Adrenal gland (tissue), 9 donors: ENCODE measurements at regions not wholly inside any gene's neighbourhood (a gene's known extent, or its start where the extent isn't known, plus 50 kb on each side); places are given as distances from the start of the nearest gene placed in this dataset.

Source experiments
- DNase-seq, 7 donors: peaks; one replicate each; pipeline ENCODE4 v3.0.0-alpha.2; 2019 to 2020
- H3K27ac ChIP-seq, 5 donors: fragments of 200-600 bp; sonication (generic) in 4 of 5; 1 replicate in 3 of 5; 2 replicates in 2 of 5; pipeline versions ENCODE4 v1.5.1 to v1.8.0; 2016 to 2020; ENCODE audit warnings: mild to moderate bottlenecking in 1 of 5
- H3K27me3 ChIP-seq: fragments of 200-600 bp; 2 replicates; pipeline ENCODE4 v1.8.0; 2021
- H3K36me3 ChIP-seq, 2 donors: fragments of 200-600 bp; replicated peaks in 1 of 2; 1 replicate in 1 of 2; 2 replicates in 1 of 2; pipeline versions ENCODE4 v1.5.1 to v1.8.0; 2018 to 2022
- H3K4me1 ChIP-seq, 2 donors: fragments of 200-600 bp; replicated peaks in 1 of 2; 1 replicate in 1 of 2; 2 replicates in 1 of 2; pipeline versions ENCODE4 v1.5.1 to v1.8.0; 2018 to 2021
- H3K4me3 ChIP-seq, 4 donors: fragments of 200-600 bp; sonication (generic) in 3 of 4; one replicate each; pipeline ENCODE4 v1.5.1; 2016 to 2018
- H3K9me3 ChIP-seq, 3 donors: fragments of 200-600 bp; sonication (generic) in 1 of 3; replicated peaks in 1 of 3; 1 replicate in 2 of 3; 2 replicates in 1 of 3; pipeline versions ENCODE4 v1.5.1 to v1.8.0; 2016 to 2021
- CTCF ChIP-seq, 6 experiments: fragments of 450-650 bp in 4 of 6; fragments of 200-600 bp in 2 of 6; sonication (generic) in 1 of 6; IDR thresholded peaks; 1 replicate in 5 of 6; 2 replicates in 1 of 6; pipeline versions ENCODE4 v1.5.1 to v1.8.0; 2016 to 2021; ENCODE audit warnings: antibody characterized with exemption in 6 of 6, mild to moderate bottlenecking in 2 of 6, moderate library complexity in 1 of 6
- POLR2A ChIP-seq, 2 donors: fragments of 450-650 bp; IDR thresholded peaks; one replicate each; pipeline ENCODE4 v1.6.1; 2017; ENCODE audit warnings: antibody characterized with exemption in 2 of 2, mild to moderate bottlenecking in 2 of 2, moderate library complexity in 1 of 2
- WGBS, 4 donors: extraction: QIAGEN DNeasy Blood & Tissue Kit in 2 of 4; methylation state at CpG; one replicate each; pipeline versions ENCODE4 v1.1.5 to v1.1.7; 2013 to 2017; 5-methylcytosine and 5-hydroxymethylcytosine counted together
- intact Hi-C, 2 donors: fragments of 100-400 bp; cut with DNase I; formaldehyde crosslinking; loops; one replicate each; pipeline versions ENCODE4 v1.14.1 to v1.15.0; 2022 to 2023
- donor health status: healthy with polysubstance abuse.
- donor health status: Bipolar disorder and iron deficiency.
- donor health status: DM: yes; HTN: yes; CAD: no.
- donor health status: DM: no; HTN: no; CAD: no.
- donor health status: DM: no; HTN: no; CAD: no.

DNA sequence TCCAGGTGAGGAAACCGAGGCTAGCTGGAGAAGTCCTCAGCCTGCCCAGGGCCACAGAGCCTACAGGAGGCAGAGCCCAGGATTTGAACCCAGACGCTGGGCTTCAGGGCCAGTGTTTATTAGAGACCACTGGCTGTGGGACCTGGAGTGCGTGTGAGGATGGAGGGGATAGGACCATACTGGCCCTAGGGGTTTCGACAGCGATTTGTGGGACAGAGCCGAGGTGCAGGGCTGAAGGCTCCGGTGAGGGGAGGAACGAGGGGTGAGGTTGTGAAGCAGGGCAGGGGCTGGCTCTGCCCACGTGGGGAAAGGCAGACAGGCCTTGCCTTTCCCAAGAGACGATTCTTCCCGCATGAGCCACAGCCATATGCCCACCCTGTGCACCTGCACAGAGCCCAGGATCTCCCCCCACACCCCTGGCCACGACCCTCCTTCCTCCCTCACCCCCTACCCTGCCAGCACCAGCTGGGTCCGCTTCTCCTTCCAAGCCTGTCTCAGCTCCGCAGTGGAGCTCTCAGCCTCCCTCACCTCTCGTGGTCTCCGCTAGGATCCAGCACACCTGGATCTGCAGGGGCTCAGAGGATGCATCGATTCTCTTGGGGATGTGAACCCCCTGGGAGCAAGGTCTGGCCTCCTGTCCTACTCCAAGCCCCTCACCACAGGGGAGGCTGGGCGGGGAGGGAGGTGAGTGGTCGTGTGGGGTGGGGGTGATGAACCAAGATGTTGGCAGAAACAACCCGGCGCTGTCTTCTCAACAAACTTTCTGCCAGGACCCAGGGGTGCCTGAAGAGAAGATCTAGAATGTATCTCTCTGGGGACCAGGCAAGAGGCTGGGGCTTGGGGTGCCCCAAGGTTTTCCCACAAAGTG, 58.4 kb downstream of the RTL6 start:
- no peak for DNase-seq
- H3K4me3 ChIP-seq = no peak overlapping the region
- intact Hi-C loops = no loop called here

GRCh38 chr22:44438481-44439131, 59.4 kb downstream of the RTL6 start:
- intact Hi-C loops = no loop called here
- Histone ChIP-seq H3K36me3 (no peaks in the 10 kb centered on the region), H3K4me1 (no peaks in the 10 kb centered on the region), H3K4me3 (no peak overlapping the region), H3K27me3 (no peaks in the 10 kb centered on the region), H3K9me3 (no peaks in the 10 kb centered on the region), H3K27ac (no peak overlapping the region)
- WGBS, 4 donors = 90 to 92% (median 91%) methylated on average over 13 to 20 of the region's 20 CpGs
- TF ChIP-seq CTCF (IDR thresholded peaks at IDR 0.05) (no peak), POLR2A (IDR thresholded peaks at IDR 0.05) (no peak)
- no peak for DNase-seq

More for the DNA sequence above, 58.4 kb downstream of the RTL6 start:
- no peak for TF ChIP-seq POLR2A (IDR thresholded peaks at IDR 0.05)
- no peak for TF ChIP-seq CTCF (IDR thresholded peaks at IDR 0.05)
- 87 to 89% (median 87%) methylated on average over 19 to 21 of the region's 21 CpGs for WGBS, 4 donors
- H3K9me3 ChIP-seq = no peaks in the 10 kb centered on the region
- H3K27ac ChIP-seq = no peak overlapping the region
- no peaks in the 10 kb centered on the region for H3K27me3 ChIP-seq
- no peaks in the 10 kb centered on the region for H3K36me3 ChIP-seq
- no peaks in the 10 kb centered on the region for H3K4me1 ChIP-seq

GRCh38 chr22:44438056-44438455, 60.0 kb downstream of the RTL6 start:
- Histone ChIP-seq H3K27ac (no peak overlapping the region), H3K4me3 (no peak overlapping the region), H3K9me3 (no peaks in the 10 kb centered on the region), H3K27me3 (no peaks in the 10 kb centered on the region), H3K36me3 (no peaks in the 10 kb centered on the region), H3K4me1 (no peaks in the 10 kb centered on the region)
- intact Hi-C loops = no loop called here
- TF ChIP-seq POLR2A (IDR thresholded peaks at IDR 0.05) = no peak
- no peak for TF ChIP-seq CTCF (IDR thresholded peaks at IDR 0.05)
- no peak for DNase-seq
- WGBS, 4 donors = 81 to 96% (median 89%) methylated on average over 14 of the region's 14 CpGs

DNA sequence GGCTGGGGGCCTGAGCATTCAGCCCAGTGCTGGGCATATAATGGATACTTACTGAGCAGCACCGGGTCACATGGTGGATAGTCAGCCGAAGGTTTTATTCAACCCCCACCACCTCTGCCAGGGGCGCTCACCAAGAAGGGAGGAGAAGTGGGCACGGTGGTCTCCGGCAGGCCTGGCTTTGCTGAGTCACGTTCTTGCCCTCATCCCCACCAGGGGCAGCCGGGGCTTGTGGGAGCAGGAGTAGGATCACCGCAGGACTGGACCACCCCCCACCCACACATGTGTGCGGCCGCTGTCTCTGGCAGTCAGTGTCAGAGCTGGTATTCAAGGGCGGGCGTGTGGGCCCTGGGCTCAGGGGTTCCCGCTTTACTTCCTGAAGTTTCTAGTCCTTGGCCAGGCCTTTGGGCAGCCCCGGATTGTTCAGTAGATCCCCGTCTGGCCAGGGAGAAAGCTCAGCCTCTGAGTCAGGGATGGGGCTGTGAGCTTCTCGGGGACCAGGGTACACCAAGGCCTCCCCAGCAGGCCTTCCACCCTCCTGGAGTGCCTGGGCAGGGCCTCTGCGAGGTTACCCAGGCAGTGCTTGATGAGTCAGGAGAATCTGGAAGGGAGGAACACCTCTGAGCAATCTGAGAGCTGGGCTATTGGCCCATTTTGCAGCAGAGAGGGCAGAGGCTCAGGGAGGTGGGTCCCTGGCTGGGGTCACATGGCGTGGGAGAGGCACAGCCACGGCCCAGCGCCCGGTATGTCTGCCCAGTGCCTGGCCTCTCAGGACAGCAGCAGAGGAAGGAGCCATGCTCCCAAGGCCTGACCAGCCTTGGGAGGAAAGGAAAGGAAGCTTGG, 60.6 kb downstream of the RTL6 start:
- no peak overlapping the region for H3K27ac ChIP-seq
- no peaks in the 10 kb centered on the region for H3K4me1 ChIP-seq
- intact Hi-C loops = no loop called here
- no peak overlapping the region for H3K4me3 ChIP-seq
- TF ChIP-seq POLR2A (IDR thresholded peaks at IDR 0.05) (no peak), CTCF (IDR thresholded peaks at IDR 0.05) (no peak)
- no peaks in the 10 kb centered on the region for H3K27me3 ChIP-seq
- no peak for DNase-seq
- no peaks in the 10 kb centered on the region for H3K36me3 ChIP-seq
- 86 to 89% (median 87%) methylated on average over 6 to 21 of the region's 21 CpGs for WGBS, 4 donors
- H3K9me3 ChIP-seq = no peaks in the 10 kb centered on the region
